ENCODE measurements at regions not wholly inside any gene's neighbourhood (a gene's known extent, or its start where the extent isn't known, plus 50 kb on each side); places are given as distances from the start of the nearest gene placed in this dataset.

GRCh38 chr2:18122544-18123210, 244.2 kb downstream of the KCNS3 start:
- DNase-seq: no peak

GRCh38 chr2:18119883-18120282, 241.4 kb downstream of the KCNS3 start:
- no peak for DNase-seq

- no peak for DNase-seq
These were observed 240.2 kb downstream of the KCNS3 start for GRCh38 chr2:18118703-18119102.

GRCh38 chr2:18117592-18117991, 239.1 kb downstream of the KCNS3 start:
- no peak for DNase-seq

DNA sequence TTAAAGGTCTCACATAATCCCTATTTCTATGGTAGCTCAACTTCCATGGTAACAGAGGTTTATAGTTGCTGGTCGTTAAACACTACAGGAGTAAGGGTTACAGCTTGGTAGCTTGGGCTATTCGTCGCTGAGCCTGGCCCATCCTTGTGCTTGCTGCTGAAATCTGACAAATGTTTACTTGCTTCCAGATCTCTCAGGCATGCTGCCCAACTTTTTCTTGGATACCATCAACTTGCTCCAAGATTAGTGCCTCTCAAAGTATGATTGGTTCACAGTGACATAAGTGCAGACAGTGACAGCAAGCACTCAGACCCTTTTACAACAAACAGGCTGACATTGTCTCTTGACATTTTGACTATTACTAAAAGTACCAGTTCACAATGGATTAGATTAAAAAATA, 231.8 kb downstream of the KCNS3 start:
- DNase-seq: no peak

DNA sequence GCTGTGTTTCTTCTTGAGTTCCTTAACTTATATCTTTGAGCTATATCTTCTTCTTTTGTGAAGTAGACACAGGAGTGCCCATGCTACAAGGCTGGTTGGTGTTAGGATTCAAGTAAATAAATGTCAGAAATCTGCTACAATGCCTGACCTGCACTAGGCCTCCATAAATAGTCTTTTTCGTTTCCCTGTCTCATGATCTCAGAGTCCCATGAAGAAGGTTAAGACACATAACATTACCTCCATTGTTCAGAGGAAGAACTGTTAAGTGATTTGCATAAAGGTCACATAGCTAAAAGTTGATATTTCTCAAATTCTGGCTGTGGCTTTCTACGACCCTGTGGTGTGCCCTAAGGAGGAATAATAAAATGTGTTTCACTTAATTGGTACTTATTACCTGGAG, 228.4 kb downstream of the KCNS3 start:
- DNase-seq: no peak

GRCh38 chr2:18105929-18106328, 227.5 kb downstream of the KCNS3 start:
- no peak for DNase-seq

DNA sequence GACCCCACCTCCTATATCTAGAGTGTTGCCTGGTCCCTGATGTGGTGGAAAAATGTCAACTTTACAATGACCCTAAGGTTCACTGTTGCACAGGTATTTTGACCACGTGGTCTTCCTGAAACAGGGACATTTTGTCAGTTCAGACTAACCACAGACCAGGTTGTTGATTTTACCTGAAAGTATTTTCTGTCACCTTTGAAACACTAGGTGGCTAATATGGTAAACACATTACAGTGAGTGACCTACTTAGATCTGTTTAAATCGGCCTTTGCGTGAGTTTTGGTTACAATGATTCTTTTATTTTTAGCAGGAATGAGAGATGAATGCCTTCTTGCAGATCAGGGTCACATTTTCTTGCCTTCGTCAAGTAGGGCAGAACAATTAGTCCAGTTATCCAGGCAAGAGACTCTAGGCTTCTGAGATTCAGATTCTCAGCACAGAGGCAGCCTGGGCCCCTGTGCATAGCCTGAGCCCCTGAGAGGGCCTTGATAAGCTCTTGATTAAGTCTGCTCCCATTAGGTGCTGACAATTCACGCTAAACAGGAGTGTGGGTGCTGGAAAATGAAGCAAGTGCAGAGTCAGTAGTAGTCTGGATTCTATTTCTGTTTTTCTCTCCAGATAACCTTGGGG, 226.2 kb downstream of the KCNS3 start:
- no peak for DNase-seq

DNA sequence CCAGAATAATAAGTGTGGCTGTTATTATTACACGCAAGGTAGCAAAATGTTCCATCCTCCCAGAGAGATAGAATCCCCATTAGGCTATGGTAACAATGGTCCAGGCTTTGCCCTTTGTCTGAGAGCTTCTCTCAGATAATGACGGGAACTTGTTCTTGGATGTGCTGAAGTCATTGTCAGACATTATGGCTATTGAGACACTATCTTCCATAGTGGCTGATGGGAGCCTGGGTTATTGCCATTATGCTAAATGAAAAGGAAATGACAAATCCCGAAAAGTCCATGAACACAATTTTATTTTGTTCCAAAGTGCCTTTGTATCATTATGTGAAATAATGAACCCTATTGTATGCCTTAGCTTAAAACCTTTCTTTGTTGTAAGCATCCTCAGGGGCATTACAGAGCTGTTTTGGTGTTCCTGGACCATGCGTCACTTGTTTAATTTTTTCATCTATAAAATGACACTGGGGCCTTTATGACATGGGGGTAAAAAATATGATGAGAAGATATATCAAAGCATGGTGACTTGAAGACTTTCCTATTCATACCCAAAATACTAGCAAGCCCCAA, 218.5 kb downstream of the KCNS3 start:
- no peak for DNase-seq

GRCh38 chr2:18094277-18094676, 215.8 kb downstream of the KCNS3 start:
- DNase-seq: no peak

DNA sequence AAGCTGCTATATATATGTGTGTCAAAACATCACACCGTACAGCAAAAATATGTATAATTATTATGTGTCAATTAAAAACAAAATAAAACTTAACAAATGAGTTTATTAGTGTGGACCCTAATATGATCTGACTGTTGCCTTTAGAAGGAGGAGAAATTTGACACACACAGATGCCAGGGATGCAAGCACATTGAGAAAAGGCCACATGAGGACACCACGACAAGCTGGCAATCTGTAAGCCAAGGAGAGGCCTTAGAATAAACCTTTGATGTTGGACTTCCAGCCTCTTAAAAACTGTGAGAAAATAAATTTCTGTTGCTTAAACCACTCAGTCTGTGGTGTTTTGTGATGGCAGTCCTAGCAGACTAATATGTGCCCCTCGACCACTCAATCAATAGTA, 214.7 kb downstream of the KCNS3 start:
- no peak for DNase-seq

- DNase-seq: no peak
These were observed 214.3 kb downstream of the KCNS3 start for GRCh38 chr2:18092760-18093159.

DNA sequence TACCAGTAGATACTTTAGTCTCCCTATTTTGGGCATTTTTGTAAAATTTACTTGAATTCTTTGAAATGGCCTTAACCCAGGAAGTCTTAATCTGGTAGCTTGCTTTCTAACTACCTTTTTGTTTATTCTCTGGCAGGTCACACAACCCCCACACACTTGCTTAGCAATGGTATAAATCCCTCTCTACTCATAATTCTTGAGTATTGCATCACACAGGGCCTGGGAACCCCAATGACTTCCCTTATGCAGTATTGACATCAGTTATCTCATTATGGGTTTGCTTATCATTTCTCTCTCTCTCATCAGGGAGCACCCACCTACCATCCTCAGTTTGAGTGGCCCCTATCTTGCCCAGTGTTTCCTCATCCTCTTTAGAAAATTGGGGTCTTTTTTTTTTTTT, 207.1 kb downstream of the KCNS3 start:
- DNase-seq: no peak

DNA sequence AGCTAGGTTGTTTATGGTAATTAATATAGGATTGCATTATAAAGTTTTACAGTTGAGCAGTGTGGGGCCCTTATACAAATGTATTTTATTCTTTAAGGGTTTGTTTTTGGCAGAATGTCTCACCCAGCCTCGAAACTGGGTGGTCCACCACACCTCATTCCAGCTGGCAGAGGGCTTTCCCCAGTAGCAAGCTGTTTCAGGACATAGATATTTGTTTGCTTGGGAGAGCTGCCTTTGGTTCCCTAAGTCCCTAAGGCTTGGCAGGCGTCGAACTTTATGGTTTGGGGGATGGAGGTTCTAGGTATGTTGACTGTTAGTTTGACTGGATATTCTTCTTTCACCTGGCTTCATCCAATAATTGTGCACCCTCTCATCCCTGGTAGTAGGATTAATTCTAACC, 205.9 kb downstream of the KCNS3 start:
- DNase-seq: no peak

GRCh38 chr2:18083806-18084205, 205.3 kb downstream of the KCNS3 start:
- DNase-seq: no peak

DNA sequence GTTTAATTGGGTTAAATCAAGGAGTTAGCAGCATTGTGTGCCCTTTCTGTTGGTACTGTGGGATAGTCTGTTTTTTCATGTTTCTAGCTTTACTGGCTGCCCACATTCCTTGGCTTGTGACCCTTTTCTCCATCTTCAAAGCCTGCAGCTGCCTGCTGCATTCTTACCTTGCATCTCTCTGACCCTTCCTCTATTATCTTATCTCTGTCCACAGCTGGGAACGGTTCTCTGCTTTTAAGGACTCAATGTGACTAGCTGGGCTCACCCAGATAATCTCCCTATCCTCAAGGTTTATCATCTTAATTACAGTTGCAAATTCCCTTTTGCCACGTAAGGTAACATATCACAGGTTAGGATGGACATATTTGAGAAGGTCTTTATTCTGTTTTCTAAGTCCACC, 199.7 kb downstream of the KCNS3 start:
- DNase-seq: no peak

DNA sequence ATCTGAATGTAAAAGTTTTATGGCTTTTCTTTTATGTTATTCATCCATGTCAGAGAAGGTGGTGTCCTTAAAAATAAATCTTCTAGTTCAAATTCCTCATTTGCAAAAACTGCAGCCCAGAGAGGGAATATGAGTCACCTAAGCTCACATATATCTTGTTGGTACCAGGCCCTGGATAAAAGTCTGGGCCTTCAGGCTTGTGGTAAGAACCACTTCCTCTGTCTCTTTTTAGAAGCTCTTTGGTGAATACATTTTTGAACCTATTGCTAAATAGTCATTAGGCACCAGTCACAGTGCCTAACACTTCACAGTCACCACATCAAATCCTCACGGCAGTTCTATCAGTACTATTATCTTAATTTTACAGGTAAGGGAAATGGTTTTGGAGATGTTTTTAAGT, 199.2 kb downstream of the KCNS3 start:
- DNase-seq: no peak

- no peak for DNase-seq
These were observed 198.8 kb downstream of the KCNS3 start for GRCh38 chr2:18077231-18077630.

GRCh38 chr2:18074476-18074875, 196.0 kb downstream of the KCNS3 start:
- no peak for DNase-seq

- DNase-seq: no peak
These were observed 195.1 kb downstream of the KCNS3 start for GRCh38 chr2:18073601-18074000.

DNA sequence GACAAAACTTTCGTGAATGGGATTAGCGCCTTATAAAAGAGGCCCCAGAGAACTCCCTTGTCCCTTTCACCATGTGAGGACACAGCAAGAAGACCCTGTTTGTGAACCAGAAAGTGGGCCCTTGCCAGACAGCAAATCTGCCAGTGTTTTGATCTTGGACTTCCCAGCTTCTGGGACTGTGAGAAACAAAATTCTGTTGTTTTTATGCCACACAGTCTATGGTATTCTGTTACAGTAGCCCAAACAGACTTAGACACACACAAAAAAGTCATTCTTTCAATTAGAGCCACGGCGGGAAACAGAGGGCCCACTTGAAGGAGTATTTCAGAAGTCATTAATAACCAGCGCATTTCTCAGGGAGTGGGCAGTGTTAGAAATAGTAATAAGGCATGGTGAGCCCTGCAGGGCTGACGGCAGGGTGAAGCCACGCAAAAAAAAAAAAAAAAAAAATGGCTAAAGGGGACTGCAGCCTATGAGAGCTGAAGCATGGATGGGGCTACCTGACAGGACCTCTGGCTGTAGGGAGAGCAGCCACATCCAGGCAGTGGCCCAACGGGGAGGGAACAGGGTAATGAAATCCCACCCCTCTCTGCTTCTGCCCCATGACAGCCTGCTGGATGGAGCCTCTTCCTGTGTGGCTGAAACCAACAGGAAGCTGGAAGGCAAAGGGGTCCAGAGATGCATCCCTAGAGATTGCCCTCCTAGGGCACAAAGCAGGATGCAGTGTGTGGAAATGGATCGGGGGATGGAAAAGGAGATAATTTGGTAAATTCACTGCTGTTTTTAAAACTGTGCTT, 189.3 kb downstream of the KCNS3 start:
- no peak for DNase-seq

DNA sequence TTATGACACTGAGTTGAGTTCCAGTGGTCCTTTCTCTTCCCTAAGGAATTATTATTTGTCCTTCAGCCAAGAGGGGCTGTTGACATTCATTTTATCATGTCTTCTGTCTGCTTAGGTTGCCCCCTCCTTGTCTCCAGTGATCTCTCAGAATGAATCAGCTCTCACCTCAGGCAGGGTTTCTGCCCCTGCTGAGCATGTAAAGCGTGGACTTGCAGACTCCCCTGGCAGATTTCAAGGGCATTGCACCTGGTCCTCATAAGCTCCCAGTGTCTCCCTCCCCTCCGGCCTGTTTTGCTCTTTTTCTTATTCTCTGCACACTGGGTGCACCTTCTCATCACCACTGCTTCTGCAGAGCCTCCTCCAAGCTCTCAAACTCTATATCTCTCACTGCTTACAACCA, 188.4 kb downstream of the KCNS3 start:
- no peak for DNase-seq

- DNase-seq: no peak
These were observed 187.6 kb downstream of the KCNS3 start for GRCh38 chr2:18066066-18066465.

DNA sequence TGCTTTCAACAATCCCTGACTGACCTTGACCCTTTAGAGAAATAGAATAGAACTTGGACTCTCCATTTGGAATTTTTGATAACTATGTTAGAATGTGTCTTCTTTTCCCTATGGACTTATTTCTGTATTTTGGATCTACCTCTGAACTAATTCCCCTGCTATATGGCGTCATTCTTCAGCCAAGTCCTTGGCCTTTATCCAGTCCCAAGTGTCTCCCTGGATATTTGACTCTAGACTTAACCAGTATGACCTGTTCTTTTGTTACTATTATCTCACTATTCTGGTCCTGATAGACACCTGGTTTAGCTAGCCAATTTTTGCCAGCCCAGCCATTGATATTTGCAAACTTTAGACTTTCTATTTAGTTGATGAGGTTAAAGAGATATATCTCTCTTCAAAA, 186.8 kb downstream of the KCNS3 start:
- DNase-seq: no peak

All from midbrain (tissue), 1 donor.